NCI-H1092 treated with DMSO at 0.1 percent for 48 hours (cell line): ENCODE measurements at regions not wholly inside any gene's neighbourhood (a gene's known extent, or its start where the extent isn't known, plus 50 kb on each side); places are given as distances from the start of the nearest gene placed in this dataset.
"Not testable (repeated sequence)": the region's sequence is repeated elsewhere in the genome, so short reads cannot be mapped to it uniquely, and the experiment has no call there.

ENCODE experiments used
- DNase-seq: peaks from one replicate; lab custom pipeline; 2025; lab: John Stamatoyannopoulos, UW

DNA sequence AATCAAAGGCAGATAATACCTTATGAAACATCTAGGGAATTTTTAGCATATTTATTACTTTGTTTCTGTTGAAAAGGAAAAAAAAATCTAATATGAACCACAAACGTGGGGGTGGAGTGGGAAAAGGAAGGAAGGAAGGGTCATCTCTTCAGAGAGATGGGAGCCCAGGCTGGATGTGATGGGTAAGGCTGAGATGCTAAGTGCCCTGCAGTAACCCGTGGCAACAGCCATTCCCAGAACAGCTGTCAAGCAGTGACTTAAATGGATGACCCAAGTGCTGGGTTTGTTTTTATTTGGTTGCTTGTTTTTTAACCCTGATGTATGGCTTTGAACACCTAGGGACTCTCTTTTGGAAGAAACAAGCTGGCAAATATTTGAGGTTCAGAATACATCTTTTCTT is 50.7 kb upstream of the KLF7 start:
- DNase-seq = no peak

DNA sequence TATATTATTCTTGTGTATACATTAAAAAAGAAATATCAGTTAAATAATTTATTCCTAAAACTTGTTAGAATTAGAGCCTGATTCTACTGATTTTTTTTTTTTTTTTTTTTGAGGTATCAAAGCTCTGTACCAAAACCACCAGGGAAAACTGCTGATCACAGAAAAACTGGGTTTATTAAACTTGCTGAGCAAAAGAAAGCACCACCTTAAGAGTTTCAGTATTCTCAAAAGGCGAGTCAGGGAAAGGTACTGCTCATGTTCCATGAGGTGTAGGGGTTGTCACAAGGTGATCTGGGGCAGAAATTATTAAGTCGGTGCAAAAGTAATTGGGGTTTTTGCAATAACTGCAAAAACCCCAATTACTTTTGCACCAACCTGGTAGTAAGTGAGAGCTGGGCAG is 51.7 kb upstream of the KLF7 start:
- no peak for DNase-seq

DNA sequence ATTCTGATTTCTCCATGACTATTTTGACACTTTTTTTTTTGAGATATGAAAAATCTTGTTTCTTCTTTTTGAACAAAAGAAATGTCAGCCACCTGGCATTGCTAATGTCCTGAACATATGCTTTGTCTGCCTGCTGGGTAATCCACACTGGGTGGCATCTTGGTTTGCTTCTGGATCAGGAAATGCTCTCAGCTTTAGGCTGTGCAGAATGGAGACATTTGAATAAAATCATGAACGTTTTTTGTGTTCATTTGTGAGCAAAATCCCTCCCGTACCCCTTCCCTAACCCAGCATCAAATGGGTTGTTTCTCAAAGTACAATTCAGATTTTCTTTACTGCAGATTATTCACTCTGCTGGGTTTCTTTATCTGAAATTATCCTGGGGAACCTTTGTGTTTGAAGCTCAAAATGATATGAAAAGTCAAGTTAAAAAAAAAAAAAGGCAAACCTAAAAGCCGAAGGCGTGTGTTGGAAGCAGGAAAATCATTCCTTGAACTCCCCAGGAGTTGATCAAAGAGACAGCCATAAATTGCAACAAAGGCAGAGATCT is 53.4 kb upstream of the KLF7 start:
- no peak for DNase-seq

DNA sequence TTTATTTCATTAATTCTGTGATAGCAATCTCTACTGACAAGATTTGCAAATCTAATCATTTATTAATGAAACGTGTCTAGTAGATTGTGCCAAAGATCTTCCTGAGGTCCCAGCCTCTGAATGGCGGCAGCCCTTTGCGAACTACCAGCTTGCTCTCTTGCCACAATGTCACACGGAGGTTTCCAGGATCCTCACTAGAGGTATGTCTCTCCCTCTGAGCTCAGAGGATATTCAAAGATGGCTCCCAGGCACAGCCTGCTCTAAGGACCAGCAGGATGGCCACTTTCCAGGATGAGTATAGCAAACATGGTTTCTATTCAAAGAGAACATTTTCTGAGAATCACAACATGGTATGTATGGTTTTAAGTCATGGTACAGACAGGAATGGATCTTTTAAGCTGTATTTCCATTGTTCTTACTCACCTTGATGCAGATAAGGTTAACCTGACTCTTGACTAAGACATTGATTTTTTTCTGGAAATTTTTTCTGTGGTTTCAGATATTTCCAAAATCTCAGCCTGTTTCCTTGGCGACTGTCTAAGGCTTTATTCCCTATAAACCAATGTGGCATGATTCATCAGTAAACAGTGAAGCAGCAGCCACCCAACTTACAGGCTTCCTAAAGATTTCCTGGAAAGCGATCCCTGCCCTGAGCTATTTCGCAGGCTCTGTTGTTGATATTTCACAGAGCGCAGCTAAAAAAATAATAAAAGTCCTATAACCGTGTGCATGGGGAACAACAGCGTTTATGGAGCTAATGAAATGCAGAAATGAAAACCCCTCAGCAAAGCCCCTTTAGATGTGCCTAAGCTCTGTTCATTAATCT is 54.1 kb upstream of the KLF7 start:
- DNase-seq = no peak

DNA sequence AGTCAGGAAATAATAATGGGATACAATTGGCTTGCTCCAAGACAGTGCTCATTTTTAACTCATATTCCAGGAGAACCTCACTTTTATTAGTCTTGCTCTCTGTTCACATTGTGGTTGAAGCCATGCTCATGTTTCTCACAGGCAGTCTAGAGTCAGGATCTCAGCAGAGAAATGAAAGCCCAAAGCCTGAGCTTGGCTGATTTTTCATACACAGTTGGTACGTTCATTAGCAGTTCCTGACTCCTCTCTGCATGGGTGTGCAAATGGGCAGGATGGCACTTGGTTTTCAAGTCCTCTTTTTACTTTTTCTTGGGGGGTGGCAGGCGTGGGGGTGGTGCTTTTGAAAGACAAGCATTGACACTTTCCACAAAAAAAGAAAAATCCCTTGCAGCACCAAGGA is 56.0 kb upstream of the KLF7 start:
- no peak for DNase-seq

DNA sequence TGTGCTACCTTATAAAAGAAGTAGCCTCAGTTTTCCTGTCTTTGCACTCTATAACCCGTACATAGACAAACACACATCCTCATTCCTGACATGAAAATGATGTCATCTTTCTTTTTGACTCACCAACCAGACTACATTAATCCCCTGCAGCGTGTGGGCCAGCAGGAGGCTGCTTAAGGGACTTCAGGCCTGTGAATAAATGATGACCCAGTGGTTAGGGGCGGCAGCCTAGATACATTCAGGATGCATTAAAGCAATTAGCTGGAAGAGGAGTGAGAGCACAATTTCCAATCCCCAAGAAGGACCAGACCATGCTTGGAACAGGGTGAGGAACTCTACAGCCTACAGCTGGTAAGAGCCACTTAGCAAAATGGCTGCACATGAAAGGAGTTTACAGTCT is 57.3 kb upstream of the KLF7 start:
- no peak for DNase-seq

DNA sequence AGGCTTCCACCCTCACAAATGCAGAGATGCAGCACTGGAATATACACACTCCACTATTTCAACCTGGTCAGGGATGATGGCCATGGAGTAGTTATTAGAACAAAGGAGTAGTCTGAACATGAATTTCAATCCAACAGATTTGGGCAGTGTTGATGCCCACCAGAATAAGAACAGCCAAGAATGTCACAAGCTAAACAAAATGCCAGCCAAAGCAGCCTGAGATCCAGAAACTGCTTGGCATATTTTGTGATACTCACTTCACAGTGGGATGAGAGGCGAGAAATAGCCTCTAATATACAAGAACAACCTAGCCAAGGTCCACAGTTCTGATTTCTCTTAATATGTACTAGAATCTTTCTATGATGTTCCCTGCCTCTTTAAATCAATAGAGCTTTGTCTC is 58.6 kb upstream of the KLF7 start:
- DNase-seq = no peak

DNA sequence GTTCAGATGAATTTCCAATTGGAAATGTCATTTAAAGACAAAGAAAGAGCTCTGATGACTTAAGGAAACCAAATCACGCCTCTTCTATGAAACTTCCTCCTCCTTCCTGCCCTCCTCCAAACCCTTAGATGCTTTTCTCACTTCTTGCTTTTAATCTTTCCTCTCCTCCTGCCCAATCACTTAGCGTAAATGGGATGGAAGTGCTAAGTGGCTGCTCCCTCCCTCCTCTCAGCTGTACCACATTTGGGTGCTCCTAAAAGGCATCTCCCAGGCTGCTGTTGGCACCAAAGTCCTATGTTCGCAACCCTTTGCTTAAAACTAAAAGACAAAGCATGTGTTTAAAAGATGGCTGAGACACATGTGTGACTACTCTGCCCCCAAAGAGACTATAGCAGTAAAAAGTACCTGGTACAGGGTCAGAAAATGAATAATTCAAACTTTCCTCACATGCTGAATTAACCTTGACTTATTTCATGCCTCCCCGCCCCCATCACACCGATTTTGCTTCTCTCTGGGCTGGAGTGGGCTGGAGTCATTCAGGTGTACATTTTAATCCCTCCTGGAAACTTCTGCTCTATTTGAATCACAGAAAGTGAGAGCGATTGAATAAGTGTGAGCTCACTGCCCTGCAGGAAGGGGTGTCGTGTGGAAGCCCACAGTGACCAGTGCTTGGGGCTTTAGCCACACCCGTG is 59.2 kb upstream of the KLF7 start:
- no peak for DNase-seq

DNA sequence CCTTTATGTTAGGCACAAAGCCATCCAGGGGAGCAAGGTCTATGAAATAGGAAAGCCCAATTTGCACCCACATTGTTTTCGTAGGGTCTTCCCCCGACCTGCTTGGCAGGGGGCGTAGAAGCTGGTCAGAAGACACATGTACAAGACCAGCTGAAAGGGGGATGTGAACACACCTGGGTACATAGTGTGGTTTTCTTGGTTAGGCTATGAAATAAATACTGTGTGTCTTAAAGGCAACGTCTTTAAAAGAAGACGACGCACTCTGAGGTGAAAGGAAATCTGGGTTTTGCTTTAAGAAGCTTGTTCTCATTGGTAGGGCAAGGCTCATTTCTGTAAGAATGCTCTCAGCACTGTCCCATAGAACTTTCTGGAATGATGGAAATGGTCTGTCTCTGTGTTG is 60.0 kb upstream of the KLF7 start:
- DNase-seq = no peak

DNA sequence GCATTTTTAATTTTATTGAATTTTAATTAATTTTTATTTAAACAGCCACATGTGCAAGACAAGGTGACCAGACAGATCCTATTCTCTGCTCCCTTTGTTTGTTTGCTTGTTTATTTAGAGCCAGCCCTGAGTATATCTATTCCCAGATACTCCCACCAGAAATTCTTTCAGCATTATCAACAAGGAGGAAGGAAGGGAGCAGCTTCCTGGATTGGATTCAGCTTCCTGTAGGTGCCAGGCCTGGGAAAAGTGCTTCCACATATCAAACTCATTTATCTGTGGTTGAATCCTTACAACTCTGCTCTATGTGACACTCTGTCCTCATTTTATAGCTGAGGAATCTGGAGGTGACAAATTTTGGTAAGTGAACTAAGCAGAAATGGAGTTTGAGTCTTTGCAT is 60.5 kb upstream of the KLF7 start:
- DNase-seq = no peak

DNA sequence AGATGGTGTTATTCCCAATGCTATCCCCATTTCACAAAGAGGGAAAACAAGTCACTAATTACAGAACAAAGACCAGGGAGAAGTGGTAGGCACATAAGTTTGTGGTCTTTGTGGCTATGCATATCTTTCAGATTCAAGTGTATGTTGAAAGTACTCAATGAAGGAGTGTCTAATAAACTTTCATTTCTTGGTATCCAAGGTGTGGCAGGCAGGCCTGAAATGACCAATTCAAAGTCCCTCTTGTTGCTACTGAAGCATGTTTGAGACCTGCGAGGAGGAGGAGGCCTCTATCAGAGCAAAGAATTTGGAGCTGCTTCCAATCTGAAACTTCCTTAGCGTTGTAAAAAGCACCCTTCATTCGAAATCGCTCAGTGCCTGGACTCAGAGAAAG is 60.9 kb upstream of the KLF7 start:
- DNase-seq = no peak

DNA sequence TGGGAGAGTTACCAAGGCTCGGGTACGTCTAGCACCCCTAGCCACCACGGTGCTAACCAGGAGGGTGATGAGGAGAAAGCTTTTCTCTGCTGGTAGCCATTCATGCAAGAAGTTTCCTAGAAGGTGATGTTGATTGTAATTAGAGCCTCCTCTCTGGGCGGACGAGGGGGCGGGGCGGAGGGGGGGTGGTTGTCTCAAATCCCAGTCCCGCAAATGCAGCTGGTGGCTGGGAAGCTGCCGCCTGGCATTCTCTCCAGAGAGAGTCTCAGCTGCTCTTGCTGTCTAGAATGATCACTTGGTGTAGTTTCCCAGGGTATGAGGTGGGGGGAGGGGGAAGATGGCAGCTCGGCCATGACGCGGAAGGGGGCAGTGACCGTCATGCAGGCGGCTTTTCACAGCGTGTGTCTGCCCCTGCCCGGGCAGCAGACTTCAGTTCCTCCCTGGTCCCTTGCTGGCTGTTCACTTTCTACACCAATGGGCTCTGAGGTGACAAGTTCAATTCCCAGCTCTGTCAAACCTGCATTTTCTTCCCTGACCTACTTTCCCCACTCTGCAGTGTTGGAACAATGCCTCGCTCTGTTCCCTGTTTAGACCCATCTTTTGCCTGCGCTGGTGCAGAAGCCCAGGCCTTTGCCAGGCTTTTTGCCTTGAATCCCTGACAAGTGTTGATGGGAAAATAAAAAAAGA is 61.5 kb upstream of the KLF7 start:
- DNase-seq = no peak

DNA sequence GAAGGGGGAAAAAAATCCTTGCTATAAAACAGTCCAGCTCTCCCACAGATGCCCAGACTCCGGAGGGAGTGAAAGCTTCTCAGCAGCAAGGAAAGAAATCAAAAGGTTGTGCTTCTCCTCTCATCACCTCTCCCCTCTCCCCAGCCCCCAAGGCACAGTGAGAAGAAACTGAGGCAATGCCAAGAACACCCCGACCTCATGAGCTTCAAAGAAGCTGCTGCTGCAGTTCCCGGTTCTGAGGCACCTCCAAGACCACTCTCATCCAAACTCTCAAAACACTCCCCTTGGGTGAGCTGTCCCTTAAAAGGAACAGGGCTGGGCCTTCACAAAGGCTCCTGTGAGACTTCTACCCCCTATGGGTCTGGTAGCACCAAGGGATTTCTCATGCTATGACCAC is 62.0 kb upstream of the KLF7 start:
- no peak for DNase-seq

DNA sequence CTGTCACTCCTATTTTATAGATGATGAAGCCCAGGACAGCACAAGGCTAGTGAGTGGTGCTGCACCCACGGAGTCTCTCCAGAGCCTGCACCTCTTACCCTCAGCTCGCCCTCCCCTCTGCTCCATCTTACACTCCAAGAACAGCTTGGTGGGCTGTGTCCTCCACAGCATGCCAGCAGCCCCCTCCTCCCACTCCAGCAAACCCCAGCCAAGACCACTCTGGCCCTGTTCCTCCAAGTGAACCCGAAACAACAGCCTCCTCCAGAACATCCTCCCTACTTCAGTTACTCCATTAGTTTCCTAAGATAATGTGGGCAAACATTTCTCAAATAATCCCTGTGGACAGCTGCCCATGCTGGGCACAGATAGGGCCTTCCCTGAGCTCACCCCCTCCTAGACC is 62.7 kb upstream of the KLF7 start:
- DNase-seq = no peak

DNA sequence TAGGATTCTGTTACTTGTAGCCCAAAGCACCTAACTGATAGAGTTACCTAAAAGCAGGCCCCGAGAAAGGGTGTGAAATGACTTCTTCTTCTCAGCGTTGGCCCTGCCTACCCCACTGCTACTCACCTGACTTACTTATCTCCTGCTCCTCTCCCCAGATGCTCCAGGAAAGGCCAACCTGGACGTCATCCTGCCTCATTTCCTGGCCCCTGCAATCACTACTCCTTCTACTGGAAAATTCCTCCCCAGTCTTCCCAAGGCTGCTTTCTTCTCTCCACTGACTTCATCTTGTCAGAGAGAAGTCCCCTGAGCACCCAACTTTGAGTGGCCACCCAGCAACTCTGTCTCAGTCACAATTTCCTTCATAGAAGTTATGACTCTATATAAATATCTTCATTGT is 63.4 kb upstream of the KLF7 start:
- DNase-seq = no peak

DNA sequence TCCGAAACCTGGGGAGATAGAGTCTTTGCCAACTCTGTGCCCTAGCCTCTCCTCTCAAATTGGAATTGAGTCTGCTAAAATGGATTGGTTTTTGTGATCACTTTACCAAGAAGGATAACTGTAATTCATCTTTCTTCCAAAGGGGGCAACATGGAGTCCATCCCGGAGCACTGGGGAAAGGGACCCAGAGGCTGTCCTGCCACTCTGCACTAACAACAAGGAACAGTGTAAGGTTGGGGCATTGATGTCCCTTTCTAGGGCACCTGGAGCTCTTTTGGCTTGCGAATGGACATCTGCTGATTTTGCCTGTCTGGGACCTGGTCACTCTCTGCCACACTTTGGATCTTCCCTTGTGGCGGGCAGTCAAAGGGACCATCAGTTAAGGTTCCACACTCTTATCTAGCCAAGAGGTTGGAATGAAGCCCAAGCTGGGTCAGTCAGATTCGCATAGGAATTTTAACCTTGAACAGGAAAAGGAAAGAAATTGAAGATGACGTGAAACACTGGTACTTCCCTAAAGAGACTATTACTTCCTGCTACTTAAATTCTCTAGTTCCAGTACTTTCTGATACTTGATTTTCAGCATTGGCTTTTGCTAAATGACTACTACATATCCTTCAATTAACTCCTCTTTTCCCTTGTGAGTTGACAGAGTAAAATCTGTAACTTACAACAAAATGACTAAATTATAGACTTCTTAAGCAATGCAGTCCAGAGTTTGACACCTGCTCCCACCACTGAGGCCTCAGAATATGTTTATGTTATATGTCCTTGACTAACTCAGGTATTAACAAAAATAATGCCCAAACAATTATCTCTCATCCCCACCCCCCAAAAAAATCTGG is 64.7 kb upstream of the KLF7 start:
- DNase-seq = no peak

DNA sequence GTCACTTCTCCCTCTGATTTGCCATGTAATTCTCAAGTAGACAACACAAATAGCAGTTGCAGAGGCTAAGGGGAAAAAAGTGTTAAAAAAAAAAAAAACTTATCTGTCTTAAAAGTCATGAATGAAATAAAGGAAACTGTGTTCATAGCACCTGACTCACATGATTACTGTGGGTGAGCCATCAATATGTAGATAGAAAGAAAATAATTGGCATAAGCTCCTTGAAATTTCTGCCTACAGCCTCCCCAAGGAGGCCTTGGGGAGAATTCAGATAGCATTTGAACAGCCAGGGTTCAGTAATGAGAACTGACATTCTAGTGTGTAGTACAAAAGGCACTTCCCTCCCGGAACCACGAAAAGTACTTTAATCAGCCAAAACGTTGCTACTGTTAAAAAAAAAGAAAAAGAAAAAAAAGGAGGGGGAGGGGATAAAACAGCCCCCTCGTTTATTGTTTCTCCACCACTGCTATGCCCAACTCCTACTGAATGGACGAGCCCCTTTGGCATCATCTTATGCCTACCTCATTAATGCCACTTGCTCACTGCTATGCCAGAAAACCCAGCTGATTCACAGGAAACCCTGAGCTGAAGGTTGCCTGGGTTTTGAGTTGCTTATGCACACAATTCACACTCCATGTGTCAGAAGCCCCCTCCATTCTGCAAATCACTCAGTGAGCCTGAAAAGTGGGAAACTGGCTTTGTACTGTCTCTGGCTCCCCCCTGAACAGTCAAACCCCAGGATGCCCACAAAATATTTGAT is 65.5 kb upstream of the KLF7 start:
- no peak for DNase-seq

DNA sequence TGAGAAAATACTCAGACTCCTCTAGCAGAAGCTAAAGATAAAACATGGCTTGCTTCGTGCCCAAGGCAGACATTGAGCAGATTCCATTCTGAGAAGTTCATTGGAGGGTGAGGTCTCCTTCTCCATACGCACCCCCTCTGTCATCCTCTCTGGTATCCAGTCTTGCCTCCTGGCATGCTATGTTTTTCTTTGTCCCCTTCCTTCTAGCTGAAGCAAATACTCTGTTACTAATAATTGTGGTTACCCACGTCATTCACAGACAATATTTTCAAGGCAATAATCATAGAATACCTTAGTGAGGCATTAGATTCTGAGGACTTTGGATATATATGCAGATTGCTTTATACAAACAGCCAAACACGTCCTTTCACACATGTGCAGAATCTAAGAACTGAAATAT is 66.2 kb upstream of the KLF7 start:
- DNase-seq = no peak

DNA sequence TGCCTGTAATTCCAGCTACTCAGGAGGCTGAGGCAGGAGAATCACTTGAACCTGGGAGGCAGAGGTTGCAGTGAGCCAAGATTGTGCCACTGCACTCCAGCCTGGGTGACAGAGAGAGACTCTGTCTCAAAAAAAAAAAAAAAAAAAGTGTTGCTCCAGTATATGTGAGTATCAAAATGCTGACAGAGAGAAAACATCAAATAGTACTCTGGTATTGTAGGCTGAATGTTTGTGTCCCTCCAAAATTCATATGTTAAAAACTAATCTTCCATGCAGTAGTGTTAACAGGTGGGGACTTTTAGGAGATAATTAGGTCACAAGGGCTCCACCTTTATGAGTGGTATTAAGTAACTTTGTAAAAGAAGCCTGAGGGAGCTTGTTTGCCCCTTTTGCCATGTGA is 67.4 kb upstream of the KLF7 start:
- DNase-seq = not testable (repeated sequence)

DNA sequence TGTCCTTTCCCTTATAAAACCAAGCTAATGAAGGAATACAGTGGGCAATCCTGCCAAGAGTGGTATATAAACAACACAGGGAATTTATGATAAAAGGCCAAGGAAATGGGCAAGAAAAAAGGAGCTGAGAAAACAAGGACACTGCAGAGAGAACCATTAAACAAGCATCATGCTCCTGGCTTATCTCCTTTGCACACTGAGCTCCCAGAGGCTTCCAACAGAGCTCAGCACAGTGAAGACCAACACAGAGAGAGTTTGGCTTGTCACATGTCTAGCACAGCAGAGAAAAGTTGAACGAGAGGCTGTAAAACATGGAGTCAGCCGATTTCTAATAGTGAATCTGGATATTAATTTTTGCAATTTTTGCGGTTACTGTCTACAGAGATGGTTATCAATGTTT is 68.0 kb upstream of the KLF7 start:
- no peak for DNase-seq

DNA sequence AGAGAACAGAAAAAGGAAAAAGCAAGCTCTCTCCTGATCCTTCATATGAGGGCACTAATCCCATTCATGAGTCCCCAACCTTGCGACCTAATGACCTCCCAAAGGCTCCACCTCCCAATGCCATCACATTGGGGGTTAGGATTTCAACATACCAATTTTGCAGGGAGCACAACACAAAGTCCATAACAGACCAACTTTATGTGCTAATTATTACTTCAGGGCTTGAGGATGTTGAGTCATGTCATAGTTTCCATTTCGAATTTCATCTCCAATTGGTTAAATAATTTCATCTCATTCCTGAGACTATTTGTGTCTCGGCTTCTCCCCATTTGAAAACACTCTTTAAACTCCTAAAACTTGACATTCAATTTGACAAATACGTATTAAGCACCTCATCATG is 69.9 kb upstream of the KLF7 start:
- DNase-seq = no peak
